ENCODE measurements at regions not wholly inside any gene's neighbourhood (a gene's known extent, or its start where the extent isn't known, plus 50 kb on each side); places are given as distances from the start of the nearest gene placed in this dataset.

- no peak overlapping the region for H3K4me3 ChIP-seq
- H3K4me1 ChIP-seq (ENCODE audit: insufficient read depth) = no peaks in the 10 kb centered on the region
- no peaks in the 10 kb centered on the region for H3K9me3 ChIP-seq
- WGBS, 3 donors = 76 to 83% (median 77%) methylated on average over 3 of the region's 3 CpGs
- H3K36me3 ChIP-seq = no peaks in the 10 kb centered on the region
- intact Hi-C loops (cut with DNase I) = no loop called here
- no peak for DNase-seq
- TF ChIP-seq, protein P1, sequence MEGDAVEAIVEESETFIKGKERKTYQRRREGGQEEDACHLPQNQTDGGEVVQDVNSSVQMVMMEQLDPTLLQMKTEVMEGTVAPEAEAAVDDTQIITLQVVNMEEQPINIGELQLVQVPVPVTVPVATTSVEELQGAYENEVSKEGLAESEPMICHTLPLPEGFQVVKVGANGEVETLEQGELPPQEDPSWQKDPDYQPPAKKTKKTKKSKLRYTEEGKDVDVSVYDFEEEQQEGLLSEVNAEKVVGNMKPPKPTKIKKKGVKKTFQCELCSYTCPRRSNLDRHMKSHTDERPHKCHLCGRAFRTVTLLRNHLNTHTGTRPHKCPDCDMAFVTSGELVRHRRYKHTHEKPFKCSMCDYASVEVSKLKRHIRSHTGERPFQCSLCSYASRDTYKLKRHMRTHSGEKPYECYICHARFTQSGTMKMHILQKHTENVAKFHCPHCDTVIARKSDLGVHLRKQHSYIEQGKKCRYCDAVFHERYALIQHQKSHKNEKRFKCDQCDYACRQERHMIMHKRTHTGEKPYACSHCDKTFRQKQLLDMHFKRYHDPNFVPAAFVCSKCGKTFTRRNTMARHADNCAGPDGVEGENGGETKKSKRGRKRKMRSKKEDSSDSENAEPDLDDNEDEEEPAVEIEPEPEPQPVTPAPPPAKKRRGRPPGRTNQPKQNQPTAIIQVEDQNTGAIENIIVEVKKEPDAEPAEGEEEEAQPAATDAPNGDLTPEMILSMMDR (IDR thresholded peaks at IDR 0.05) = no peak
- TF ChIP-seq POLR2A (IDR thresholded peaks at IDR 0.05) (no peak), EP300 (IDR thresholded peaks at IDR 0.05) (no peak)
- H3K27me3 ChIP-seq = no peaks in the 10 kb centered on the region
- no peak overlapping the region for H3K27ac ChIP-seq
These were observed 275.7 kb downstream of the MATN1 start for GRCh38 chr1:30447701-30448100.

DNA sequence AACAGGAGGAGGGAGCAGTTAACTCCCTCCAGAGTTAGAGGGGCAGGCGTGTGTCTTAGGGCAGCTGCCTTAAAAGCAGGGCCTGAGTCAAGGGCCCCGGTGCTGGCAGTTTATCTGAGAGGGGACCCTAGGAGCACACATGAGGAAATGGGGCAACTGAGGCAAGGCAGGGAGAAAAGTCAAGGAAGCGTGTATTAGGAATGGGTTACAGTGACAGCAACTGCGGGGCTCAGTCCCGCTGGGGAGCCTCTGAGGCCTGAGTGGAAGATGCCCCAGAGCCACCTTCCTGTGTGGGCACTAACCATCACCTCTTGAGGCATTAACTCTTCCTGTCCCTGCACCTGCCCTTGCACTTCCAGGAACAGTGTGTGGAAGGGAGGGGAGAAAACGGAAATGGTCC, 276.3 kb downstream of the MATN1 start:
- no peaks in the 10 kb centered on the region for H3K27me3 ChIP-seq
- no peak overlapping the region for H3K27ac ChIP-seq
- WGBS, 3 donors = 43 to 52% (median 46%) methylated on average over 6 of the region's 6 CpGs
- no peak overlapping the region for H3K4me3 ChIP-seq
- no peaks in the 10 kb centered on the region for H3K9me3 ChIP-seq
- no peaks in the 10 kb centered on the region for H3K36me3 ChIP-seq
- intact Hi-C loops (cut with DNase I) = no loop called here
- TF ChIP-seq, protein P1 (IDR thresholded peaks at IDR 0.05) = no peak
- TF ChIP-seq EP300 (IDR thresholded peaks at IDR 0.05) (no peak), POLR2A (IDR thresholded peaks at IDR 0.05) (no peak)
- no peak for DNase-seq
- H3K4me1 ChIP-seq (ENCODE audit: insufficient read depth) = no peaks in the 10 kb centered on the region

DNA sequence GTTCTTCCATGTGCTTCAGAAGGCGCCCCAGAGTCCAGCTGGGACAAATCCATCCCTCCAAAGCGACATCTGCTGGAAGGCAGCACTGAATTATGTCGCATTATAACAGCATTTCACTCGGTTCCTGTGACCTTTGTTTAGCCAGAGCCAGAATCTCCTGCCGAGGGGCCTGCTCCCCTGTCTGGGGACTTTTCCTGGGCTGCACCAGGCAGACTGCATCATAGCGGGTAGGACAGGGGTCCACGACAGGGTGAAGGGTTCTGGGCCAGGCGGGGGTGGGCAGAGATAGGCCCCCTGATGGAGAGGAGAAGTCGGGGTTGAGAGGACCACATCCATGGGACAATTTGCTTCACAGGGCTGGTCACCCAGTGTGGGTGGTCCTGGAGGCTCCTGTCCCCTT, 276.9 kb downstream of the MATN1 start:
- WGBS, 3 donors = 27 to 33% (median 31%) methylated on average over 9 of the region's 9 CpGs
- no peak for DNase-seq
- H3K4me1 ChIP-seq (ENCODE audit: insufficient read depth) = no peaks in the 10 kb centered on the region
- H3K9me3 ChIP-seq = no peaks in the 10 kb centered on the region
- TF ChIP-seq POLR2A (IDR thresholded peaks at IDR 0.05) (no peak), EP300 (IDR thresholded peaks at IDR 0.05) (no peak)
- TF ChIP-seq, protein P1 (IDR thresholded peaks at IDR 0.05) = no peak
- H3K27me3 ChIP-seq = no peaks in the 10 kb centered on the region
- no peaks in the 10 kb centered on the region for H3K36me3 ChIP-seq
- H3K27ac ChIP-seq = no peak overlapping the region
- H3K4me3 ChIP-seq = no peak overlapping the region
- intact Hi-C loops (cut with DNase I) = no loop called here

GRCh38 chr1:30446095-30446494, 277.3 kb downstream of the MATN1 start:
- H3K9me3 ChIP-seq = no peaks in the 10 kb centered on the region
- TF ChIP-seq POLR2A (IDR thresholded peaks at IDR 0.05) (no peak), EP300 (IDR thresholded peaks at IDR 0.05) (no peak)
- TF ChIP-seq, protein P1 (IDR thresholded peaks at IDR 0.05) = no peak
- H3K27ac ChIP-seq = no peak overlapping the region
- H3K4me1 ChIP-seq (ENCODE audit: insufficient read depth) = no peaks in the 10 kb centered on the region
- DNase-seq = no peak
- whole genome bisulfite sequencing, 3 donors = 59 to 74% (median 68%) methylated on average over 11 of the region's 11 CpGs
- intact Hi-C loops (cut with DNase I) = no loop called here
- no peak overlapping the region for H3K4me3 ChIP-seq
- no peaks in the 10 kb centered on the region for H3K36me3 ChIP-seq
- no peaks in the 10 kb centered on the region for H3K27me3 ChIP-seq

DNA sequence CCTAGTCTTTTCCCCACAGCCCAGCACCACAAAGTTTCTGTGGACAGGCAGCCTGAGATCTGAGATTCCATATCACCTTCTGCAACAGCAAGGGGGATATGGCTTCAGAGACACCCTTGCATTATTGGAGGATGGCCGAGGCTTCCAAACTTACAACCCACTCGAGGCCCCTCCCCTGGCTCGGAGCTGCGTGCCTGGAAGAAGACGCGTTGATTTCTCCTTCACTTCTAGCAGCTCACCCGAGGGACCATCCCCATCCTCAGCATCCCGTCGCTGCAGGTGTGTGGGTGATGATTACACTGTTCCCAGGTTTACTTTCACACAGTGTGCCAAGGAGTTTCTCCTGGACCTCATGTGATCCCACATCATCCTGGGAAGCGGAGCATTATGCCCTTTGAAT, 277.9 kb downstream of the MATN1 start:
- no peaks in the 10 kb centered on the region for H3K9me3 ChIP-seq
- H3K27me3 ChIP-seq = no peaks in the 10 kb centered on the region
- intact Hi-C loops (cut with DNase I) = no loop called here
- no peaks in the 10 kb centered on the region for H3K36me3 ChIP-seq
- no peaks in the 10 kb centered on the region for H3K4me1 ChIP-seq (ENCODE audit: insufficient read depth)
- DNase-seq = no peak
- WGBS, 3 donors = 57 to 70% (median 59%) methylated on average over 10 of the region's 10 CpGs
- TF ChIP-seq, protein P1 (IDR thresholded peaks at IDR 0.05) = no peak
- no peak for TF ChIP-seq EP300 (IDR thresholded peaks at IDR 0.05)
- no peak for TF ChIP-seq POLR2A (IDR thresholded peaks at IDR 0.05)
- H3K27ac ChIP-seq = no peak overlapping the region
- H3K4me3 ChIP-seq = no peak overlapping the region

All from ovary (tissue), 7 donors.